Stimulated activated CD4-positive, alpha-beta T cell treated with anti-CD3 and anti-CD28 coated beads, Interleukin-1b, Interleukin-23, amount 100 ng/mL, for 48 hours (primary cell): ENCODE measurements at regions not wholly inside any gene's neighbourhood (a gene's known extent, or its start where the extent isn't known, plus 50 kb on each side); places are given as distances from the start of the nearest gene placed in this dataset.
"Not testable (repeated sequence)": the region's sequence is repeated elsewhere in the genome, so short reads cannot be mapped to it uniquely, and the experiment has no call there.

Source experiments
- DNase-seq: peaks from one replicate; pipeline ENCODE4 v3.0.0-alpha.2; 2020

DNA sequence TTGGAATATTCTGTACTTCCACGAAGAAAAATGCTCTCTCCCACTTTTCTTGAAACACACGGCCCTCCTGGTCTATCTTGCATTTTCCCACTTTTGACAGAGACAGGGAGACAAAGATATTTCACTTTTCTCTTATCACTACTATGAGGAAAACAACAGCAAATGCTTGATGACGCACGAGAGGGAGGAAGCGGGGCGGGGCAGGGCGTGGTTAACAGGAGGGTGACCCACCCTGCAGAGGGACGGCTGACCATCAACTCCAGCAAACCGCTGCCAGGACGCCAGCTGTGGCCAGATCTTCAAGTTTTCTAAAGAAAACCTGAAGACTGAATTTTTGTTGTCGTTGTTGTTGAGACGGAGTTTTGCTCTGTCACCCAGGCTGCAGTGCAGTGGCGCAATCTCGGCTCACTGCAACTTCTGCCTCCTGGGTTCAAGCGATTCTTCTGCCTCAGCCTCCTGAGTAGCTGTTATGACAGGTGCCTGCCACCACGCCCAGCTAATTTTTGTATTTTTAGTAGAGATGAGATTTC, 63.8 kb downstream of the NSUN5 start:
- not testable (repeated sequence) for DNase-seq

DNA sequence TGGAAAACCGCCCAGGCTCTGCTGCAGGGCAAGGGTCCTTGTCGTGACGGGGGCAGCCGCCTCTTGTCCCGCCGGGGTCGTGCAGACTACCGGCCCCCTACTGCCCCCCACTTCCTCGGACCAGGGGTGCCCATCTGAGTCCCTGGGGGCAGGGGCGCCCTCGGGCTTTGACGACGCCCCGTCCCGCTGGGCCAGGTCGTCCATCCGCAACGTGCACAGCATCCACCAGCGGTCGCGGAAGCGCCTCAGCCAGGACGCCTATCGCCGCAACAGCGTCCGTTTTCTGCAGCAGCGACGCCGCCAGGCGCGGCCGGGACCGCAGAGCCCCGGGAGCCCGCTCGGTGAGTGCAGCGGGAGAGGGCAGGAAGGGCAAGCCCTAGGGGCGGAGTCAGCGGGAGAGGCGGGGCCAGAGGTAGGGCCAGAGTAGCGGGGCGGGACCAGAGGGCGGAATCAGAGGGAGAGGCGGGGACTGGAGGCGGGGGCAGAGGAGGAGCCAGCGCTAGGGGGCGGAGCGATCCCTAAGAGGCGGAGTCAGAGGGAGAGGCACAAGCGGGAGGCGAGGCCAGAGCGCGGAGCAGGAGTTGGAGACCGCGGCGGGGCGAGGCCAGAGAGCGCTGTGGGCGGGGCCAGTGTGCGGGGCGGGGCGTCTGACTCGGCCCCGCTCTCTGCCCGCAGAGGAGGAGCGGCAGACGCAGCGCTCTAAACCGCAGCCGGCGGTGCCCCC, 73.5 kb downstream of the NSUN5 start:
- DNase-seq: peak; percentile 90

DNA sequence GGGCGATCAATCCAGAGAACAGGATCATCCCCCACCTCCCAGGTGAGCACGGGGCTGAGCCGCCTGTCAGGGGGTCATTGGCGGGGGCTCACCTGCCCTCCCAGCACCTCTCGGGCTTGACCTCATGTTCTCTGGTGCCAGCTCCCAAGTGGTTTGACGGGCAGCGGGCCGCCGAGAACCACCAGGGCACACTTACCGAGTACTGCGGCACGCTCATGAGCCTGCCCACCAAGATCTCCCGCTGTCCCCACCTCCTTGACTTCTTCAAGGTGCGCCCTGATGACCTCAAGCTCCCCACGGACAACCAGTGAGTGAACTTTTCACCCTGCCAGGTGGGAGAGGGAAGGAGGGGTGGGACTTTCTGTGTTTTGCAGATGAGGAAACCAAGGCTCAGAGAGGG, 82.9 kb downstream of the NSUN5 start:
- not testable (repeated sequence) for DNase-seq

DNA sequence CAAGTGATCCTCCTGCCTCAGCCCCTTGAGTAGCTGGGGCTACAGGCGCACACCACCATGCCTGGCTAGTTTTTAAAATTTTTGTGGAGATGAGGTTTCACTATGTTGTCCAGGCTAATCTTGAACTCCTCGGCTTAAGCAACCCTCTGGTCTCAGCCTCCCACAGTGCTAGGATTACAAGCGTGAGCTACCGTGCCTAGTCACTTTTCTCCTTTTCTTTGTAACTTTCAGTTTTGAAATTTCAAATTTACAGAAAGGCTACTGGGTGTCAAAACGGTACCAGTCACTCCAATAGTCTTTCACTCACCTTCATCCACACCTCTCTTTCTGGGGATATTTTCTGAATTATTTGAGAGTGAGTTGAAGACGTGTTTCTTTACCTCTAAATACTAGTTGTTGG, 86.9 kb downstream of the NSUN5 start:
- not testable (repeated sequence) for DNase-seq

DNA sequence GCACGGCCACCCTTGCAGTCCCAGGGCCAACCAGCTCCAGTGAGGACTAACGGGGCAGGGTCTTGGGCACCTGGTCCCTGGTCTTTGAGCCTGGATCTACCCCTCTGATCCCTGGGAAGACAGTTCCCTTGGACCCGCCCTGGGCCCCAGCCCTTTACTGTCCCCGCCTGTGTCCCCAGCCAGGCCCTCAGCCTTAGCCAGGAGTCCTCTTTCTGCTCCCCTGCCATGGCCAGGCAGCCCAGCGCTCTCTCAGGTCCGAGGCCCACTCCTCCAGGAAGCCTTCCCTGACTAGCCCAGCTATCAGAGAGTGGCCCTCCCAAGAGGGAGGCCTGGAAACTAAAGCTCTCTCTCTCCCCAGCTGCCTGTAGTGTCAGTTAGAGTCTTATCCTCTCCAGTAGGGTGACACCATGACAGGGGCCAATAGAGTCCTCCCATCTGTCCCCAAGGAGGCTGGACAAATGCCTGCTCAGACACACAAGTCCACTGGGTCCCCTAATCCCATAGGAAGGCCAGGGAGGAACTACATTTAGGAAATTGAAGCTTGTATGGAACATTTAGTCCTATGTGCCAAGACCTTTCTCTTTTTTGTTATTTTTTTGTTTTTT, 87.8 kb downstream of the NSUN5 start:
- DNase-seq: not testable (repeated sequence)

DNA sequence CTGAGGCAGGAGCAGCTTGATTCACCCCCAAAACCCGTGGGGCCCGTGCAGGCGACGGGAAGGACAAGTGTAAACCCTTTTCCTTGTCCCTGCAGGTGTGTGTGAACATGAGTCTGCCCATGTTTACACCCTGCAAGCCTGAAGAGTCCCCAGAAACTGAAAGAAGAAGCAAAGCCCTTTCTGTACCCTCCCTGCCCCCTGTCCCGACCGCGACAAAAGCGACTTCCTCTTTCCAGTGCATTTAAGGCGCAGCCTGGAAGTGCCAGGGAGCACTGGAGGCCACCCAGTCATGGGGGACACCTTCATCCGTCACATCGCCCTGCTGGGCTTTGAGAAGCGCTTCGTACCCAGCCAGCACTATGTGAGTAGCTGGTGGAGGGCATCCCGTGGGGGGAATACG, 88.3 kb downstream of the NSUN5 start:
- DNase-seq: not testable (repeated sequence)

DNA sequence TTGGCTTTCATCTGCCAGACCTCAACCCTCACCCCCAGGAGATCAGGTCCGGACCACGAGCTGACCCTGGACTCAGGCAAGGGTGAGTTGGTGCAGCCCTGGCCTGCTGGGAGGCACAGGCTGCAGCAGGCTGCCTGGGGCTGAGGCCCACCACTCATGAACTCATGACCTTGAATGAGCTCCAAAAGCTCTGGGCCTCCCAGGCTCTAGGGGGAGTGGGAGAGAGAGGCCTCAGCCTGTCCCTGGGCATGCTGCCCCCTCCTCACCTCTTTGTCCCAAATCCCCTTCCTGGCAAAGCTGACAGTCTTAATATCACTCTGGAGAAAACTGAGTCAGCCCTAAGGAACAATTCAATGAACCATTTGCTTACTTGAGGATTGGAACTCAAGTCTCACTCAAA, 89.8 kb downstream of the NSUN5 start:
- not testable (repeated sequence) for DNase-seq

DNA sequence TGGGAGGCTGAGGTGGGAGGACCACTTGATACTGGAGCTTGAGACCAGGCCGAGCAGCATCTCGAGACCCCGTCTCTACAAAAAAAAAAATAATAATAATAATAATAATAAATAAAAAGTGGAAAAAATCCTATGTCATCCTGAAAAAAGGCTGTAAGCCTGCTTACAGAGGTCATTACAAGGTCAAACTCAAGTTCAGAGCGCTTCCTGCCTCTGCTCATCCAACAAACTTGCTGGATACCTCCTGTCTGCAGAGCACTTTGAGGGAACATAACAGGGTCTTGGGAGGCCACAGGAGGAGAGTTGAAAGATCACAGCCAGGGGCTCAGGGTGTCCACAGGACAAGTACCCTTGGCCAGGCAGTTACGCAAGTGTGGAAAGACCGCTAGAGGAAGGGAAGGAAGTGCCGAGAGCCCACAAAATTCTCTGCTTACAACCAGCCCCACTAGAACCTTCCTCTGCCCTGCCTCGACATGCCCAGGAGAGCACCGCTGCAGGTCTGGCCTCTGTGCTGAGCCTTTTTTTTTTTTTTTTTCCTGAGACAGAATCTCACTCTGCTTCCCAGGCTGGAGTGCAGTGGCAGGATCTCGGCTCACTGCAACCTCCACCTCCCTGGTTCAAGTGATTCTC, 92.5 kb downstream of the NSUN5 start:
- not testable (repeated sequence) for DNase-seq

DNA sequence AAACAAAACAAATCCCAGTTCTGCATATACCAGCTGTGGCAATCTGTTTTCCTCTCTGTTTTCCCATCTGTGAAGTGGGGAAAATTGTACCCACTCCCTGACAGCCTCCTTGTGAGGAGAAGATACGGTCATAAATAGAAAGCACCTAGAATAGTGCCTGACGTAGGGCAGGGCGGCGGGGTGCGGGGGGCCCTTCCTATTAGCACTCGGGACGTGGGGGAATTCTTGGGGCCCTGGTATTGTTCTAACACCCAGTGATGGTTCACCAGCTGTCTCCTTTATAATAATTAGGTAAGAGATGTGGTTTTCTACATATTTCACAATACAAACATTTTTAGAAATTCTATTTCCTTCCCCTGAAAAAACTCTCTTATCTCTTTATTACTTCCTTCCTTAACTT, 93.4 kb downstream of the NSUN5 start:
- DNase-seq: not testable (repeated sequence)

DNA sequence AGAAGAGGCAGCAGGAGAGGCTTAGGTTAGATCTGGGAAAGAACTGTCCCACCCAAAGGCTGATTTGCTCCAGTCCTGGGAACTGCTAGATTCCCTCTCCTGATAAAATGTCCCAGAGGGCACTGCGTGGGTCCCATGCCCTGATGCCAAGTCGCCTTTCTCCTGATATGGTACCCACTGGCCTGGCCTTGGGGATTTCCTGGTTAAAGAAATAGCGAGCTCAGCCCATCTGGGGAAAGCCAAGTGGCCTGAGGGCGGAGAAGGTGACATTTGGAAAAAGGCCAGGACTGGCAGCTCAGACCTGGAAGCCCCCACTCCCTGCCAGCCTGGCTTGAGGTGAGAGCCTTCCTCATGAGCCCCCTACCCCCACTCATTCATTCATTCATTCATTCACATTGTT, 94.2 kb downstream of the NSUN5 start:
- DNase-seq: not testable (repeated sequence)

DNA sequence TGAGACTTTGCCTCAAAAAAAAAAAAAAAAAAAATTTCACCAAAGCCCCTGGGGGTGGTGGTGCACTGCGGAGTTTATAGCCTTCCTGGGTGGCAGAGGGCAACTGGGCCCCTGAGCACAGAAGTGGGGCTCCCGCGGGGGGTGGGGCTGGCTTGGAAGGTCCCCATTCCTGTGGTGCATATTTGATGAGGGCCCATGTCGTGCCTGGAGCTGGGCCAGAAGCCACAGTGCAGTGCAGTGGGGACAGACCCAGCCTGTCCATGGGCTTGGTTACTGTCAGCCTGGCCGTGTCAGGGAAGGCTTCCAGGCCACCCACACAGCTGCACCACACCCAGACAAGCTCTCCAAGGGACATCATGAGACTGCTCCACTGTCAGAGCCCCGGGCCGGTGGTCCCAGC, 95.5 kb downstream of the NSUN5 start:
- DNase-seq: not testable (repeated sequence)

DNA sequence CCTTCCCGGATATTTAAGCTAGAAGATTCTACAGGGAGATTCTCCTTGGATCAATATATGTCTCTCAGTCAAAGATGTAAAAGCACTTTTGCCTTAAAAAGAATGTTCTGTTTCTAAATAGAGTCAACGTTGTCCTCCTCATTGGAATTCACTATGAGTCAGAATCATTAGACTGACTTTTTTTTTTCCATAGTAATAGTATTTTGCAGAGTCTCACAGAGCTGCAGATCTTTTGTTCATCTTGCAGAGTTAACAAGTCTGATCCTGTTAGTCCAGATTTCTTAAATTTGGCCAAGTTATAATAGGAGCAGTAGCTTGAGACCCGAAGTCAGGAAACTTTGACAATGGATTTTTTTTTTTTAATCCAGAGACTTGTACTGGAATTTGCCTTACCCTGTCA, 103.0 kb downstream of the NSUN5 start:
- DNase-seq: not testable (repeated sequence)

DNA sequence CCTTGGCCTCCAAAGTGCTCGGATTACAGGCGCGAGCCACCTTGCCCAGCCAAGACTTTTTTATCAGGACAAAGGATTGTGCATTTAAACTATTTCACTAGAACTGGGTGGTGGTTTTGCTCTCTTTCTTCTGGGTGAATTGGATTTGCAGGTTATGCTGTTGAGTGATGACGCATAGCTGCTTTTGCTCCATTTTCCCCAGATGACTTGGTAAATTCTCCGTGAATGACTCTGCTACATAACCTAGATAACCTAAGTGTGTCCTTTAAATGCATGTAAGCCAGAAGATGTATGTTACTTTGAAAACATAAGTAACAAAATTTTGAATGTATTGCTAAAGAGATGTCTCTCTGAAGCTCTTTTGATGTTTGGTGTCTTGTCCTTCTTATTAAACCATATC, 103.7 kb downstream of the NSUN5 start:
- DNase-seq: not testable (repeated sequence)

DNA sequence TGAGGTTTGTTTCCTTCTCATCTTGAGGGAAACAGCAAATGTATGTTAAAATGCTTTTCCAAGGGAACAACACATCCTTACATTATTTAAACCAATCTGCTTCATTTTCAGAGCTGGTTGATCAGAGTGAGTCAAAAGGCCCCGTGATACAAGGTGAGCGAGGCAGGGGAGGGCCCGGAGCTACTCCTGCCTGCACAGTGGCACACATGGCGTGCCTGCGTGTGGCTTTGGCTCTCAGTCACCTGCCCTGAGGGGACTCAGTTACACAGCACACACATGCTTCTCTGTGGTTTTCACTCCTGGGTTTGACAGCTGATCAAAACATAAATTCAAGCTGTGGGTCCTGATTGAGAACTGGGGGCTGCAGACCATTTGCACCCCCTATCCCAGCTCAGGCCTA, 105.3 kb downstream of the NSUN5 start:
- not testable (repeated sequence) for DNase-seq

DNA sequence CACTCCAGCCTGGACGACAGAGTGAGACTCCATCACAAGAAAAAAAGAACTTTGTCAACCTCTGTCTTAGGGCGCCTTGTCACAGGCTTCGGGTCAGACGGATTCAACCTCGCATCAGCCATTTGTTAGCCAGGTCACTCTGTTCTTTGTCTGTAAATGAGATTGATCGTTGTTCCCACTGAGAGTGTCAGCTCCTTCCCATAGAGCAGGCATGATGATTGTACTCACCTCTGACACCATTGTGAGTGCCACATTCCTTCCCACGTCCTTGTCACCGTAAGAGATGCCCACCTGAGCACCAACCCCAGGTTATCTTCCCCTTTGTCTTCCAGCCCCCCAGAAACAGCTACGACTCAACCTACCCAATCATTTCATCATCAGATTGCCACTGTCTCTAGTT, 107.4 kb downstream of the NSUN5 start:
- DNase-seq: not testable (repeated sequence)

DNA sequence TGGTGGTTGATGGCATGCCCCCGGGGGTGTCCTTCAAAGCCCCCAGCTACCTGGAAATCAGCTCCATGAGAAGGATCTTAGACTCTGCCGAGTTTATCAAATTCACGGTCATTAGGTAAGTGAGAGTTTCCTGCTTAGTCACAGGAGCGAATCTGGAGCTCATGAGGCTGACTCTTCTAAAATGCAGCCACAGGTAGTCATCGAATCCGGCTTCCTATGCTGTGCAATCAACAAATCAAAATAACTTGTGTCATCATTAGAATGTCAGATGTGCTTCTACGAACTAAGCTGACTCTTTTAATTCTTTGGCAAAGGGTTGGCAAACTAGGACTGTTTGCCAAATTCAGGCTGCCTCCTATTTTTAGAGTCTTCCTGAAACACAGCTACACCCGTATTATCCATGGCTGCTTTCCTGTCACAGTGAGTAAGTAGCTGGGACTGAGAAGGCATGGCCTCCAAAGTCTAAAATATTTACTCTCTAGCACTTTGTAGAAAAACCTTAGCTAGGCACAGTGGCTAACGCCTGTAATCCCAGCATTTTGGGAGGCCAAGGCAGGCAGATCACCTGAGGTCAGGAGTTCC, 108.0 kb downstream of the NSUN5 start:
- DNase-seq: not testable (repeated sequence)

DNA sequence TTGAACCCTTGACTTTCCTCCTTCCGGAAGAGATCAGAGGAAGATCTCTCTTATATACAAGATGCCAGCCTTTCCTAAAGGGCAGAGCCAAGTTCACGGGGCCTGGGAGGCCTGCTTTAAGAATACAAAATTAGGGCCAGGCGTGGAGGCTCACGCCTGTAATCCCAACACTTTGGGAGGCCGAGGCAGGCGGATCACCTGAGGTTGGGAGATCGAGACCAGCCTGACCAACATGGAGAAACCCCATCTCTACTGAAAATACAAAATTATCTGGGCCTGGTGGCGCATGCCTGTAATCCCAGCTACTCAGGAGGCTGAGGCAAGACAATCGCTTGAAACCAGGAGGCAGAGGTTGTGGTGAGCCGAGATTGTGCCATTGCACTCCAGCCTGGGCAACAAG, 108.2 kb upstream of the SPDYE9 start:
- not testable (repeated sequence) for DNase-seq

DNA sequence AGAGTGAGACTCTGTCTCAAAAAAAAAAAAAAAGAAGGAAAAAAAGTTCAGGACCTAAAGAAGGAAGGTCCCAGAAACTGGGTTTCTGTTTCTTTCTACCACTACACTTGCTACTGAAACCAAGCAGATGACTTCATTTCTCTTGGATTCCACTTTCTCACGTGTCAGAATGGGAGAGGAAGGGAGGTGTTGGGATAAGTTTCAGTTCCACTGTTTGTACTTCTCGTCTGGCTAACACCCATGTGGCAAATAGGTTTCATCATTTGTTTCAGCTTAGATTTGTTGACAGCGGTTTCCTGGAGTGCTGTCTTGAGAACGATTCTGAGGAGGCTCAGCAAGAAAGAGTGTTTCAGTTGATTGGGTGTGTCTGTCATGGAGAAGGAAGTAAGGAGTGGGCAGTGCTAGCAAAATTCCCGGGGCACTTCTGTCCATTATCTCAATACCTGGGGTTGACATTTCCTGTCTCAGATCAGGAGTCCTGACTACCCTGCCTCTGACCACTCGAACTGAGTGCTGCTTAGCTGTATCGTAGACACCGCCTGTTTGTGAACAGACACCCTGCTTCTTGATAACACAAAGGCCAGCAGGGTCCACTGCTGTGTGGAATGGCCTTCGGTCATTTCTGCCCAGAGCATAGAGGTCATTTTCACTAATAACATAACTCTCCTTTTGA, 104.8 kb upstream of the SPDYE9 start:
- DNase-seq: not testable (repeated sequence)

DNA sequence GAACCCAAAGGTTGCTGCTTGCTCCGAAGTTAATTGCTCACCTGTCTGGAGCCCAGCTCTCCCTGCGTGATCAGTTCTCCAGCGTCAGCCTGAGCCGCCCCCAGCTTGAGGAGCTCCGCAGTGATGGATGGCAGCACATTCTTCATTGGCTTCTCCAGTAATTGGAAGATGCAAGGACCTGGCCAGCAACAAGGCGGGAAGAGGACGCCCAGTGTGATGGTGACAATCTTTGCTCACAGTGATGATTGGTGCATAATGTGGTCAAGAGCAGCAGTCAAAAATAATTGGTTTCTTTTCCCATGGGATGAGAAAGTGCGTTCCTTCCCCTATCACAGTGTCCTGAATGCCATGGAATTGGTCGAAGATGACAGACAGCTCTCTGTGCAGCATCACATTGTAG, 102.4 kb upstream of the SPDYE9 start:
- not testable (repeated sequence) for DNase-seq

DNA sequence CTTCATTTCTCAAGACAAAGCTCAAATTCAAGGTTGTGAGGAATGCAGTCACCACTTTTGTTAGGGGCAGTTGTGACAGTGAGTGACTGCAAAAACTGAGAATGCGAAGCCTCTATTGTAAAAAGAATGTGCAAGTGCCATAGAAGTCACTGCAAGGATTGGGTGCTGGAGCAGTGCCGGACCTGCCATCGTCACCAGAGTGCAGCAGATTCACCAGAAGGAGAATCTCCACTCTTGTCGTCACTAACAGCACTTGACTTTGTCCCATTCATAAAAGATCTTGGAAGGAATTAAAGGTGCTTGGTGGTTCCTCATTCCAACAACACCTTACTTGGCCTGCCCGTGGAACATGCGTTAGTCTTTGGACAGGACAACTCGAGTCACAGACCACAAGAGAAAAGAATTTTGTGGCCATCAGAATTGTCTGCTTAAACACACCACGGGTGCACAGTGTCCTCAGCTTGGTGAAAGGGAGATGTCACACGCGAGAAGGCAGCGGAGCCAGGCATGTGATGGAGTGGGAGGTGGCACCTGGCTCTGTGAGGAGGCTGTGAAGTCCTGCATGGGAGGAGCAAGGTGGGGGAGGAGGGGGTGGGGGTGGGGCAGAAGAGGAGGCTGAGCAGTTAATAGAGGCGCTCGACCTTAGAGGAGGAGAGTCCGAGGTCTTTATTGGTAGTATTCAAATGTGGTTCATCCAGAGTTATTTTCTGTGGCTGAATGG, 100.9 kb upstream of the SPDYE9 start:
- not testable (repeated sequence) for DNase-seq

DNA sequence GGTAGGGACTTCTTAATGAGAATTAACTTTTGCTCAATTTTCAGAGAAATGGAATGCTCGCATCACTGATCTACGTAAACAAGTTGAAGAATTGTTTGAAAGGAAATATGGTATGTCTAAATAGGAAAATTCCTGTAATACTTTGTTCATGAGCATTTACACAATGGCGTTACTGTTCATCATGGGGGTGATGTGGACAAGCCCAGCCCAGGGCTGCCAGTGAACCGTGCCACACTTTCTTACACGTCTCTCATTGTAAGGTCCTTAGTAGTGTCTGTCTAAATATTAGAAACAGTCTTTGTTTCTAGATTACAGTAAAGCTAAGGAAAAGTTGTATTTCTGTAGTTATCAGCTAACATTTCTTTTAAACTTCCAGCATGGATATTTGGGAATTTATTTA, 91.0 kb upstream of the SPDYE9 start:
- DNase-seq: not testable (repeated sequence)

DNA sequence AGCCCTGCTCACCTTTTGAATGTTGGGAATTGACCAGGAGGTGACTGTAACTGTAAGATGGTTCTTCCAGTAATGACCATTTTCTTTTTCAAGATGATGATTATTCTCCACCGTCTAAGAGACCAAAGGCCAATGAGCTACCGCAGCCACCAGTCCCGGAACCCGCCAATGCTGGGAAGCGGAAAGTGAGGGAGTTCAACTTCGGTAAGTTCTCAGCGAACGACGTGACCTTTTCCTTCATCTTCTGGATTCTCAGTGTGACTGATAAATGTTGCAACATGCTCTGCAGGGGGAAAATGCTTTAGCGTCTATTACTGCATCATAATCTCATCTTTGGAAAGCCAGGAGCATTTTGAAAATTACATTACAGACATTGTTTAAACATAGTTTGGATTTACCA, 89.5 kb upstream of the SPDYE9 start:
- not testable (repeated sequence) for DNase-seq
